WTC11 (cell line): ENCODE measurements at regions not wholly inside any gene's neighbourhood (a gene's known extent, or its start where the extent isn't known, plus 50 kb on each side); places are given as distances from the start of the nearest gene placed in this dataset.
A peak's percentile ranks its signal among the peaks of the same experiment; 100 is the strongest.

Experiments used
- ATAC-seq: fragments of 200-7000 bp; cut with Tn5 transposase; 2 replicates; pipeline ENCODE4 v1.10.0; 2021; ENCODE audit warnings: mild to moderate bottlenecking, moderate library complexity
- CTCF ChIA-PET: fragments of 300-600 bp; sonication (Branson Sonifier 250); formaldehyde crosslinking; loops from one replicate; lab custom pipeline; 2021; ENCODE audit warnings: antibody characterized with exemption; lab: Charles Lee
- POLR2A ChIA-PET: fragments of 350-600 bp; sonication (Branson Sonifier 250); formaldehyde crosslinking; loops from one replicate; lab custom pipeline; 2021; ENCODE audit warnings: antibody characterized with exemption; lab: Charles Lee
- DNase-seq: peaks from one replicate; pipeline ENCODE4 v3.0.0; 2021; ENCODE audit warnings: low spot score
- H3K27ac Mint-ChIP-seq: 2 replicates; pipeline ENCODE4 v1.8.0; 2021; ENCODE audit warnings: mixed read lengths
- H3K27me3 Mint-ChIP-seq: 2 replicates; pipeline ENCODE4 v1.8.0; 2021; ENCODE audit warnings: low read depth, mild to moderate bottlenecking, moderate library complexity, mixed read lengths
- H3K36me3 Mint-ChIP-seq: 2 replicates; pipeline ENCODE4 v1.8.0; 2021; ENCODE audit warnings: mixed read lengths
- H3K4me1 Mint-ChIP-seq: 2 replicates; pipeline ENCODE4 v1.8.0; 2022; ENCODE audit warnings: mixed read lengths
- H3K4me3 Mint-ChIP-seq: 2 replicates; pipeline ENCODE4 v1.8.0; 2021; ENCODE audit warnings: mild to moderate bottlenecking, moderate library complexity, mixed read lengths
- H3K9me3 Mint-ChIP-seq: 2 replicates; pipeline ENCODE4 v1.8.0; 2021; ENCODE audit warnings: mixed read lengths
- ATF1 ChIP-seq: sonication (generic); formaldehyde crosslinking; IDR thresholded peaks from 2 replicates; pipeline ENCODE4 v1.8.1; 2023; ENCODE audit warnings: mild to moderate bottlenecking, moderate library complexity, missing genetic modification reagents
- ELF4 ChIP-seq: sonication (generic); formaldehyde crosslinking; IDR thresholded peaks from 2 replicates; pipeline ENCODE4 v1.8.1; 2022; ENCODE audit warnings: low read depth, mild to moderate bottlenecking, moderate library complexity, missing genetic modification reagents
- FOXP1 ChIP-seq: sonication (generic); formaldehyde crosslinking; IDR thresholded peaks from 2 replicates; pipeline ENCODE4 v1.8.0; 2022; ENCODE audit warnings: missing genetic modification reagents, mild to moderate bottlenecking, moderate library complexity, borderline replicate concordance
- HMGA2 ChIP-seq: fragments of 250-450 bp; sonication (Bioruptor Pico); IDR thresholded peaks from 2 replicates; pipeline ENCODE4 v1.4.0; 2021; ENCODE audit warnings: mild to moderate bottlenecking, moderate library complexity
- MXD4 ChIP-seq: fragments of 250-450 bp; sonication (Bioruptor Pico); IDR thresholded peaks from 2 replicates; pipeline ENCODE4 v1.8.0; 2021; ENCODE audit warnings: mild to moderate bottlenecking, moderate library complexity, borderline replicate concordance
- NFE2L1 ChIP-seq: sonication (generic); formaldehyde crosslinking; IDR thresholded peaks from 2 replicates; pipeline ENCODE4 v1.8.1; 2023; ENCODE audit warnings: missing genetic modification reagents
- NFYB ChIP-seq: sonication (generic); formaldehyde crosslinking; conservative IDR thresholded peaks from 2 replicates; pipeline ENCODE4 v1.8.0; 2022; ENCODE audit warnings: low read depth, missing genetic modification reagents
- PRRX2 ChIP-seq: fragments of 250-450 bp; sonication (Bioruptor Pico); IDR thresholded peaks from 2 replicates; pipeline ENCODE4 v1.8.0; 2021; ENCODE audit warnings: mild to moderate bottlenecking
- ZNF232 ChIP-seq: sonication (generic); formaldehyde crosslinking; IDR thresholded peaks from 2 replicates; pipeline ENCODE4 v1.8.0; 2022; ENCODE audit warnings: mild to moderate bottlenecking, missing genetic modification reagents
- ZNF317 ChIP-seq: sonication (generic); formaldehyde crosslinking; IDR thresholded peaks from 2 replicates; pipeline ENCODE4 v1.8.1; 2023; ENCODE audit warnings: low read depth, mild to moderate bottlenecking, moderate library complexity, missing genetic modification reagents, borderline replicate concordance
- ZNF396 ChIP-seq: fragments of 250-450 bp; sonication (Bioruptor Pico); IDR thresholded peaks from 2 replicates; pipeline ENCODE4 v1.8.0; 2021; ENCODE audit warnings: mild to moderate bottlenecking, moderate library complexity, borderline replicate concordance
- ZNF416 ChIP-seq: fragments of 250-450 bp; sonication (Bioruptor Pico); IDR thresholded peaks from 2 replicates; pipeline ENCODE4 v1.9.0; 2021; ENCODE audit warnings: mild to moderate bottlenecking, inconsistent platforms
- TF ChIP-seq, protein P1 (sequence below): sonication (generic); formaldehyde crosslinking; IDR thresholded peaks from 2 replicates; pipeline ENCODE4 v1.8.0; 2022; ENCODE audit warnings: mild to moderate bottlenecking, missing genetic modification reagents
- TF ChIP-seq, protein P2 (sequence below): fragments of 250-450 bp; sonication (Bioruptor Pico); IDR thresholded peaks from 2 replicates; pipeline ENCODE4 v1.8.0; 2021; ENCODE audit warnings: mild to moderate bottlenecking
- TF ChIP-seq, protein P3 (sequence below): sonication (generic); formaldehyde crosslinking; IDR thresholded peaks from 2 replicates; pipeline ENCODE4 v1.8.1; 2023; ENCODE audit warnings: mild to moderate bottlenecking, moderate library complexity, missing genetic modification reagents
- TF ChIP-seq, protein P4 (sequence below): sonication (generic); formaldehyde crosslinking; conservative IDR thresholded peaks from 2 replicates; pipeline ENCODE4 v1.8.1; 2023; ENCODE audit warnings: mild to moderate bottlenecking, low read depth, missing genetic modification reagents, moderate library complexity
- TF ChIP-seq, protein P5 (sequence below): fragments of 250-450 bp; sonication (Bioruptor Pico); IDR thresholded peaks from 2 replicates; pipeline ENCODE4 v1.9.0; 2021; ENCODE audit warnings: mild to moderate bottlenecking
- TF ChIP-seq, protein P6 (sequence below): sonication (generic); formaldehyde crosslinking; IDR thresholded peaks from 2 replicates; pipeline ENCODE4 v1.8.1; 2022; ENCODE audit warnings: low read depth, missing genetic modification reagents, borderline replicate concordance
- TF ChIP-seq, protein P7 (sequence below): sonication (generic); formaldehyde crosslinking; IDR thresholded peaks from 2 replicates; pipeline ENCODE4 v1.8.1; 2022; ENCODE audit warnings: missing genetic modification reagents, borderline replicate concordance

DNA sequence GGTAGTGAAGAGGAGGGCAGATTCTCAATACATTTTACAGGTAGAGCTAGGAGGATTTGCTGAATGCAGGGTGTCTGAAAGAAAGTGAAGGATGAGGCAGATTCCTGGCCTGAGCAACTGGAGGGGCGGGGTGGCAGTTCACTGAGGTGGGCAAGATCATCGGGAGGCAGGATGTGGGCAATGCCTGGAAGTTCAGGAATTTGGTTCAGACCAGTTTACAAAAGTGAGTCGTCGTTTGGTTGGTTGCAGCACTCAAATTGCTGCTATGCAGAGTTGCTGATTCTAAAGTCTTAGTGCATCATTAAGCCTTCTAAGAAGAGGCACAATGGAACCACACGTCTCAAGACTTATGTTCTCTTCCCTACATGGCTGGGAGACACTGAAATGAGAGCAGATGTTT, 134.0 kb downstream of the MFSD1 start (continued):
- TF ChIP-seq ELF4 (CRISPR knock-in tag) (no peak), MXD4 (CRISPR knock-in tag) (no peak), ZNF416 (CRISPR knock-in tag) (no peak), ZNF396 (CRISPR knock-in tag) (no peak), ZNF317 (CRISPR knock-in tag) (no peak)
- TF ChIP-seq, protein P1, sequence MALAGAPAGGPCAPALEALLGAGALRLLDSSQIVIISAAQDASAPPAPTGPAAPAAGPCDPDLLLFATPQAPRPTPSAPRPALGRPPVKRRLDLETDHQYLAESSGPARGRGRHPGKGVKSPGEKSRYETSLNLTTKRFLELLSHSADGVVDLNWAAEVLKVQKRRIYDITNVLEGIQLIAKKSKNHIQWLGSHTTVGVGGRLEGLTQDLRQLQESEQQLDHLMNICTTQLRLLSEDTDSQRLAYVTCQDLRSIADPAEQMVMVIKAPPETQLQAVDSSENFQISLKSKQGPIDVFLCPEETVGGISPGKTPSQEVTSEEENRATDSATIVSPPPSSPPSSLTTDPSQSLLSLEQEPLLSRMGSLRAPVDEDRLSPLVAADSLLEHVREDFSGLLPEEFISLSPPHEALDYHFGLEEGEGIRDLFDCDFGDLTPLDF (CRISPR knock-in tag) = no peak

DNA sequence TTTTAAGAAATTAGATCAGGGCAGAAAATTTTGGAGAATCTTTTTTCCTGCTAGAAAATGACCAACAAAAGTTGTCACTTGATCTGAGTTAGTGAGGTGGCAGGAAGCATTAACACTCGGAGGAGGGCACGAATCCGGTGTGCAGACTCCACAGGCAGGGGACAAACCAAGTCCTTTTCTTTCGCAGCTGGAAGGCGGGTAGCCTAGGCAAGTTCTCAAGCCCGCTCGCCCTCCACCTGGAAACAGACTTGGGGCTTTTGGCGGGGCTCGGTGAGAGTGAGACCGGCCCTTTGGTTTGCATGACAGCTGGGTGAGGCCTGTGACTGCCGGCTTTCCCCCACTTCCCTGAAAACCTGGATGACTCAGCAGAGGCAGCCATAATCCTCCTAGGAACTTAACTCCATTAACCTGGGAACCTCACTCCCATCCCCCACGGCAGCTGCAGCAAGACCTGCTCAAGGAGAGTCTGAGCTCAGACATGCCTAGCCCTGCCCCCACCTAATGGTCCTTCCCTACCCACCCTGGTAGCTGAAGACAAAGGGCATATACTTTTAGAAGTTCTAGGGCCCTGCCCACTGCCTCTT, 134.8 kb downstream of the MFSD1 start:
- Mint-ChIP-seq H3K4me1 (peaks cover 22% of the 10 kb centered on the region), H3K27me3 (no peaks in the 10 kb centered on the region; the same call in 1 of the 2 replicates), H3K36me3 (no peaks in the 10 kb centered on the region; the same call in none of the 2 replicates), H3K4me3 (no peak overlapping the region)
- ChIA-PET CTCF (no interaction called here), POLR2A (no interaction called here)
- peak; percentile 67 for ATAC-seq
- peak; percentile 38 for DNase-seq
- TF ChIP-seq NFE2L1 (CRISPR knock-in tag) (peak; percentile 75; the same call in 1 of the 2 replicates), ZNF232 (CRISPR knock-in tag) (no peak), NFYB (no peak)
- TF ChIP-seq, protein P2, sequence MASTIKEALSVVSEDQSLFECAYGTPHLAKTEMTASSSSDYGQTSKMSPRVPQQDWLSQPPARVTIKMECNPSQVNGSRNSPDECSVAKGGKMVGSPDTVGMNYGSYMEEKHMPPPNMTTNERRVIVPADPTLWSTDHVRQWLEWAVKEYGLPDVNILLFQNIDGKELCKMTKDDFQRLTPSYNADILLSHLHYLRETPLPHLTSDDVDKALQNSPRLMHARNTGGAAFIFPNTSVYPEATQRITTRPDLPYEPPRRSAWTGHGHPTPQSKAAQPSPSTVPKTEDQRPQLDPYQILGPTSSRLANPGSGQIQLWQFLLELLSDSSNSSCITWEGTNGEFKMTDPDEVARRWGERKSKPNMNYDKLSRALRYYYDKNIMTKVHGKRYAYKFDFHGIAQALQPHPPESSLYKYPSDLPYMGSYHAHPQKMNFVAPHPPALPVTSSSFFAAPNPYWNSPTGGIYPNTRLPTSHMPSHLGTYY (CRISPR knock-in tag) = no peak
- TF ChIP-seq, protein P3, sequence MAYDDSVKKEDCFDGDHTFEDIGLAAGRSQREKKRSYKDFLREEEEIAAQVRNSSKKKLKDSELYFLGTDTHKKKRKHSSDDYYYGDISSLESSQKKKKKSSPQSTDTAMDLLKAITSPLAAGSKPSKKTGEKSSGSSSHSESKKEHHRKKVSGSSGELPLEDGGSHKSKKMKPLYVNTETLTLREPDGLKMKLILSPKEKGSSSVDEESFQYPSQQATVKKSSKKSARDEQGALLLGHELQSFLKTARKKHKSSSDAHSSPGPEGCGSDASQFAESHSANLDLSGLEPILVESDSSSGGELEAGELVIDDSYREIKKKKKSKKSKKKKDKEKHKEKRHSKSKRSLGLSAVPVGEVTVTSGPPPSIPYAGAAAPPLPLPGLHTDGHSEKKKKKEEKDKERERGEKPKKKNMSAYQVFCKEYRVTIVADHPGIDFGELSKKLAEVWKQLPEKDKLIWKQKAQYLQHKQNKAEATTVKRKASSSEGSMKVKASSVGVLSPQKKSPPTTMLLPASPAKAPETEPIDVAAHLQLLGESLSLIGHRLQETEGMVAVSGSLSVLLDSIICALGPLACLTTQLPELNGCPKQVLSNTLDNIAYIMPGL (CRISPR knock-in tag) = no peak
- TF ChIP-seq, all 79 proteins: peak for 1
- no peak overlapping the region for H3K27ac Mint-ChIP-seq
- H3K9me3 Mint-ChIP-seq = peaks cover 30% of the 10 kb centered on the region

DNA sequence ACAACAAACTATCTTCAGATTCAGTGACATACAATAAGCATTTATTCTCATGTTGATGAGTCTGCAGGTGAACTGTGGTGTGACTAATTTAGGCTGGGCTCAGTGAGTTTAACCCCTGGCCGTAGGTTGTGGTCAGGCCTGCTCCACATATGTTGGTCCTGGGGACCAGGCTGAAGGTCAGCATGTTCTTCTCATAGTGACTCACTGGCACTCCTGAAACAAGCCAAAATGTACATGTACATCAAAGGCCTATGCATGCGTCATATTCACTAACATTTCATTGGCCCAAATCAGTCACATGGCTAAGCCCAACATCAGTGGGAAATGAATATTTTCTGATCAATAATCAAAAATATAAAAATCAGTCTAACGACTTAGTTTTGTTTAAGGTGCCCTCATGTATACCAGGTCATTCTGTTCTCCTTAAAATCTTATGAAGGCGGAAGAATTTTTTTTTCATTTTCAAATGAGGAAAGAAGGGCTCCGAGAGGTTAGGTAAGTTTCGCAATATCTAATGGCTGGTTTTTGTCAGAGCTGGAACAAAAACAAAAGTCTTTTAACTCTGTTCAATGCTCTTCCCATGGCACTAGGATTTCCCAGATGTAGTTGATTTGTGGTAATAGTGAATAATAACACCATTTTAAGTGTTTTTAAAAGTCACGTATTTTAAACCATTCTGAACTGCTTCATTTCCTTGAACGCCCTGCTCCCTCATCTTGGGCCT, 148.5 kb downstream of the MFSD1 start:
- H3K4me1 Mint-ChIP-seq = peaks cover 9% of the 10 kb centered on the region
- no peaks in the 10 kb centered on the region for H3K9me3 Mint-ChIP-seq
- no peaks in the 10 kb centered on the region for H3K27me3 Mint-ChIP-seq
- no peak overlapping the region for H3K4me3 Mint-ChIP-seq
- ChIA-PET CTCF (no interaction called here), POLR2A (no interaction called here)
- H3K27ac Mint-ChIP-seq = no peak overlapping the region
- DNase-seq (no peak), ATAC-seq (no peak)
- H3K36me3 Mint-ChIP-seq = no peaks in the 10 kb centered on the region
- TF ChIP-seq MXD4 (CRISPR knock-in tag) (no peak), HMGA2 (CRISPR knock-in tag) (no peak), ATF1 (CRISPR knock-in tag) (no peak), FOXP1 (CRISPR knock-in tag) (no peak), PRRX2 (no peak)
- TF ChIP-seq, protein P4, sequence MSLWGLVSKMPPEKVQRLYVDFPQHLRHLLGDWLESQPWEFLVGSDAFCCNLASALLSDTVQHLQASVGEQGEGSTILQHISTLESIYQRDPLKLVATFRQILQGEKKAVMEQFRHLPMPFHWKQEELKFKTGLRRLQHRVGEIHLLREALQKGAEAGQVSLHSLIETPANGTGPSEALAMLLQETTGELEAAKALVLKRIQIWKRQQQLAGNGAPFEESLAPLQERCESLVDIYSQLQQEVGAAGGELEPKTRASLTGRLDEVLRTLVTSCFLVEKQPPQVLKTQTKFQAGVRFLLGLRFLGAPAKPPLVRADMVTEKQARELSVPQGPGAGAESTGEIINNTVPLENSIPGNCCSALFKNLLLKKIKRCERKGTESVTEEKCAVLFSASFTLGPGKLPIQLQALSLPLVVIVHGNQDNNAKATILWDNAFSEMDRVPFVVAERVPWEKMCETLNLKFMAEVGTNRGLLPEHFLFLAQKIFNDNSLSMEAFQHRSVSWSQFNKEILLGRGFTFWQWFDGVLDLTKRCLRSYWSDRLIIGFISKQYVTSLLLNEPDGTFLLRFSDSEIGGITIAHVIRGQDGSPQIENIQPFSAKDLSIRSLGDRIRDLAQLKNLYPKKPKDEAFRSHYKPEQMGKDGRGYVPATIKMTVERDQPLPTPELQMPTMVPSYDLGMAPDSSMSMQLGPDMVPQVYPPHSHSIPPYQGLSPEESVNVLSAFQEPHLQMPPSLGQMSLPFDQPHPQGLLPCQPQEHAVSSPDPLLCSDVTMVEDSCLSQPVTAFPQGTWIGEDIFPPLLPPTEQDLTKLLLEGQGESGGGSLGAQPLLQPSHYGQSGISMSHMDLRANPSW = no peak
- TF ChIP-seq, protein P5, sequence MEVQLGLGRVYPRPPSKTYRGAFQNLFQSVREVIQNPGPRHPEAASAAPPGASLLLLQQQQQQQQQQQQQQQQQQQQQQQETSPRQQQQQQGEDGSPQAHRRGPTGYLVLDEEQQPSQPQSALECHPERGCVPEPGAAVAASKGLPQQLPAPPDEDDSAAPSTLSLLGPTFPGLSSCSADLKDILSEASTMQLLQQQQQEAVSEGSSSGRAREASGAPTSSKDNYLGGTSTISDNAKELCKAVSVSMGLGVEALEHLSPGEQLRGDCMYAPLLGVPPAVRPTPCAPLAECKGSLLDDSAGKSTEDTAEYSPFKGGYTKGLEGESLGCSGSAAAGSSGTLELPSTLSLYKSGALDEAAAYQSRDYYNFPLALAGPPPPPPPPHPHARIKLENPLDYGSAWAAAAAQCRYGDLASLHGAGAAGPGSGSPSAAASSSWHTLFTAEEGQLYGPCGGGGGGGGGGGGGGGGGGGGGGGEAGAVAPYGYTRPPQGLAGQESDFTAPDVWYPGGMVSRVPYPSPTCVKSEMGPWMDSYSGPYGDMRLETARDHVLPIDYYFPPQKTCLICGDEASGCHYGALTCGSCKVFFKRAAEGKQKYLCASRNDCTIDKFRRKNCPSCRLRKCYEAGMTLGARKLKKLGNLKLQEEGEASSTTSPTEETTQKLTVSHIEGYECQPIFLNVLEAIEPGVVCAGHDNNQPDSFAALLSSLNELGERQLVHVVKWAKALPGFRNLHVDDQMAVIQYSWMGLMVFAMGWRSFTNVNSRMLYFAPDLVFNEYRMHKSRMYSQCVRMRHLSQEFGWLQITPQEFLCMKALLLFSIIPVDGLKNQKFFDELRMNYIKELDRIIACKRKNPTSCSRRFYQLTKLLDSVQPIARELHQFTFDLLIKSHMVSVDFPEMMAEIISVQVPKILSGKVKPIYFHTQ (CRISPR knock-in tag) = no peak
- TF ChIP-seq, protein P6, sequence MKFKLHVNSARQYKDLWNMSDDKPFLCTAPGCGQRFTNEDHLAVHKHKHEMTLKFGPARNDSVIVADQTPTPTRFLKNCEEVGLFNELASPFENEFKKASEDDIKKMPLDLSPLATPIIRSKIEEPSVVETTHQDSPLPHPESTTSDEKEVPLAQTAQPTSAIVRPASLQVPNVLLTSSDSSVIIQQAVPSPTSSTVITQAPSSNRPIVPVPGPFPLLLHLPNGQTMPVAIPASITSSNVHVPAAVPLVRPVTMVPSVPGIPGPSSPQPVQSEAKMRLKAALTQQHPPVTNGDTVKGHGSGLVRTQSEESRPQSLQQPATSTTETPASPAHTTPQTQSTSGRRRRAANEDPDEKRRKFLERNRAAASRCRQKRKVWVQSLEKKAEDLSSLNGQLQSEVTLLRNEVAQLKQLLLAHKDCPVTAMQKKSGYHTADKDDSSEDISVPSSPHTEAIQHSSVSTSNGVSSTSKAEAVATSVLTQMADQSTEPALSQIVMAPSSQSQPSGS = no peak
- TF ChIP-seq, protein P7, sequence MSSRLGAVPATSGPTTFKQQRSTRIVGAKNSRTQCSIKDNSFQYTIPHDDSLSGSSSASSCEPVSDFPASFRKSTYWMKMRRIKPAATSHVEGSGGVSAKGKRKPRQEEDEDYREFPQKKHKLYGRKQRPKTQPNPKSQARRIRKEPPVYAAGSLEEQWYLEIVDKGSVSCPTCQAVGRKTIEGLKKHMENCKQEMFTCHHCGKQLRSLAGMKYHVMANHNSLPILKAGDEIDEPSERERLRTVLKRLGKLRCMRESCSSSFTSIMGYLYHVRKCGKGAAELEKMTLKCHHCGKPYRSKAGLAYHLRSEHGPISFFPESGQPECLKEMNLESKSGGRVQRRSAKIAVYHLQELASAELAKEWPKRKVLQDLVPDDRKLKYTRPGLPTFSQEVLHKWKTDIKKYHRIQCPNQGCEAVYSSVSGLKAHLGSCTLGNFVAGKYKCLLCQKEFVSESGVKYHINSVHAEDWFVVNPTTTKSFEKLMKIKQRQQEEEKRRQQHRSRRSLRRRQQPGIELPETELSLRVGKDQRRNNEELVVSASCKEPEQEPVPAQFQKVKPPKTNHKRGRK (CRISPR knock-in tag) = no peak
